Type B pancreatic cell (in vitro differentiated cells): ENCODE measurements at regions not wholly inside any gene's neighbourhood (a gene's known extent, or its start where the extent isn't known, plus 50 kb on each side); places are given as distances from the start of the nearest gene placed in this dataset.

Source experiments
- DNase-seq: peaks from one replicate; pipeline ENCODE4 v3.0.0; 2021; ENCODE audit warnings: mixed read lengths; ENCODE audit not compliant: unreplicated experiment; ENCODE audit errors: extremely low spot score
- H3K27ac Mint-ChIP-seq: 2 replicates; pipeline ENCODE4 v1.8.0; 2021; ENCODE audit warnings: mild to moderate bottlenecking, mixed read lengths
- H3K27me3 Mint-ChIP-seq: 2 replicates; pipeline ENCODE4 v1.8.0; 2021; ENCODE audit warnings: mixed read lengths
- H3K36me3 Mint-ChIP-seq: 2 replicates; pipeline ENCODE4 v1.8.0; 2021; ENCODE audit warnings: mixed read lengths
- H3K4me1 Mint-ChIP-seq: one replicate; pipeline ENCODE4 v1.8.0; 2021; ENCODE audit warnings: mixed read lengths; ENCODE audit not compliant: unreplicated experiment
- H3K4me3 Mint-ChIP-seq: 2 replicates; pipeline ENCODE4 v1.8.0; 2021; ENCODE audit warnings: mild to moderate bottlenecking, mixed read lengths
- H3K9me3 Mint-ChIP-seq: 2 replicates; pipeline ENCODE4 v1.8.0; 2021; ENCODE audit warnings: mixed read lengths
- TF ChIP-seq, protein P1 (sequence below): fragments of 200-600 bp; sonication (generic); conservative IDR thresholded peaks from 2 replicates; pipeline ENCODE4 v1.5.0; 2021; ENCODE audit warnings: antibody characterized with exemption, mild to moderate bottlenecking

DNA sequence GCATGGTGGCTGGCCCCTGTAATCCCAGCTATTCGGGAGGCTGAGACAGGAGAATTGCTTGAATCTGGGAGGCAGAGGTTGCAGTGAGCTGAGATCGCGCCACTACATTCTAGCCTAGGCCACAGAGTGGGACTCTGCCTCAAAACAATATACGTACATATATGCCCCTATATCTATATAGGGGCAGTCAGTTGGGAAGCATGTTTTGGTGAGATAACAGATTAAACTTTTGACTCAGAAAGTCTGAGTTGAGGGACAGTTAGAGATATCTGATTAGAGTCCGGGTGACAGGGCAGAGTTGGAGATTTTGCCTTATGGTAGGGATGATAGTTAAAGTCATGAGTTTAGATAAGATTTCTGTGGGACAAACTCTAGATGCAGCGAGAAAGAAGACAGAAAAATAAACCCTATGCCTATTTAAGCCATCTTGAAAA lies 71.8 kb upstream of the ALDH1A1 start:
- Mint-ChIP-seq H3K4me3 (no peak overlapping the region), H3K9me3 (peaks cover 6% of the 10 kb centered on the region), H3K27me3 (no peaks in the 10 kb centered on the region), H3K4me1 (peaks cover 6% of the 10 kb centered on the region), H3K27ac (no peak overlapping the region), H3K36me3 (no peaks in the 10 kb centered on the region)
- TF ChIP-seq, protein P1, sequence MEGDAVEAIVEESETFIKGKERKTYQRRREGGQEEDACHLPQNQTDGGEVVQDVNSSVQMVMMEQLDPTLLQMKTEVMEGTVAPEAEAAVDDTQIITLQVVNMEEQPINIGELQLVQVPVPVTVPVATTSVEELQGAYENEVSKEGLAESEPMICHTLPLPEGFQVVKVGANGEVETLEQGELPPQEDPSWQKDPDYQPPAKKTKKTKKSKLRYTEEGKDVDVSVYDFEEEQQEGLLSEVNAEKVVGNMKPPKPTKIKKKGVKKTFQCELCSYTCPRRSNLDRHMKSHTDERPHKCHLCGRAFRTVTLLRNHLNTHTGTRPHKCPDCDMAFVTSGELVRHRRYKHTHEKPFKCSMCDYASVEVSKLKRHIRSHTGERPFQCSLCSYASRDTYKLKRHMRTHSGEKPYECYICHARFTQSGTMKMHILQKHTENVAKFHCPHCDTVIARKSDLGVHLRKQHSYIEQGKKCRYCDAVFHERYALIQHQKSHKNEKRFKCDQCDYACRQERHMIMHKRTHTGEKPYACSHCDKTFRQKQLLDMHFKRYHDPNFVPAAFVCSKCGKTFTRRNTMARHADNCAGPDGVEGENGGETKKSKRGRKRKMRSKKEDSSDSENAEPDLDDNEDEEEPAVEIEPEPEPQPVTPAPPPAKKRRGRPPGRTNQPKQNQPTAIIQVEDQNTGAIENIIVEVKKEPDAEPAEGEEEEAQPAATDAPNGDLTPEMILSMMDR, result no peak
- DNase-seq, result no peak

DNA sequence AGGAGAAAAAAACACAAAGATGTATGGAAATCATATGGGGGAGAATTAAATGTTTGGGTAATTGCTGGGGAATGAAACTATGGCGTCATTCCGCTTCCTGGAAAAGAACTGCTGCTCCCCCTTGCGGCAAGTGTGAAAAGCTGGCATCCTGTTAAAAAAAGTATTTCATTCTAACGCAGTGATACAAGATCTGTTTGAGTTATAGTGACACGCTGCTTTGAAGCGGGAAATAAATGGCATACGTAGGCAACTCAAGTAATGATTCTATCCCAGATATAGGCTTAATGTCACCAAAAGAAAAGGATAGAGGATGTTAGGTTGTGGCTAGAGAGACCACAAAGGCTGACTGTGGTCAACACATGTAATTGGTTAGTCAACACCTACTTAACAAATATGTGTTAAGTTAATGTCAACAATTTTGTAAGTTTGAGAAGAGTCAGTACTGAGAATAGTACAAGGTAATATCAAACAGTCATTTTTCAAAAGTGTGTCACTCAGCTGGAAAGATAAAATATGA lies 70.2 kb upstream of the ALDH1A1 start:
- Mint-ChIP-seq H3K9me3 (peaks cover 6% of the 10 kb centered on the region), H3K4me1 (peaks cover 6% of the 10 kb centered on the region)

DNA sequence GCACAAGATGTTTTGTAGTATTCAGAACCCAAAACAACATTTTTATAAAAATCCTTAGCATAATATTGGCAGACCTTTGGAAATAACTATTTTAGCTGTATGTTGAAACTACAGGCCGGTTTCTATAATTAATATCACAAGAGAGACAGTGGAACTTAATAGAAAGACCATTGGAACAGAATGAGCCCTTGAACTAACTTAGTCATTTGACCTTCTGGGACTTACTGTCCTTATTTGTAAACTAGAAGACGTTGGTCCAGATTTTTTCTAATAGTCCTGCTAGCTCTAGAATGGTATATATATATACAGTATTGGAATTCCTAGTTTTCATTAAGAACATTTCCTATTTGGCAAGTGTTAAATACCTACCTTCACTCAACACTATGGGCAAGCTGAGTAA lies 69.5 kb upstream of the ALDH1A1 start:
- Mint-ChIP-seq H3K4me3 (no peak overlapping the region), H3K27ac (no peak overlapping the region), H3K36me3 (no peaks in the 10 kb centered on the region), H3K9me3 (peaks cover 6% of the 10 kb centered on the region), H3K4me1 (peaks cover 6% of the 10 kb centered on the region), H3K27me3 (no peaks in the 10 kb centered on the region)
- TF ChIP-seq, protein P1, result no peak
- no peak for DNase-seq

More for the DNA sequence above, 70.2 kb upstream of the ALDH1A1 start:
- no peaks in the 10 kb centered on the region for H3K27me3 Mint-ChIP-seq
- peak overlapping the region; percentile 75 for H3K27ac Mint-ChIP-seq
- H3K4me3 Mint-ChIP-seq, result peak overlapping the region; percentile 6
- TF ChIP-seq, protein P1, result peak; percentile 90
- no peaks in the 10 kb centered on the region for H3K36me3 Mint-ChIP-seq
- no peak for DNase-seq

DNA sequence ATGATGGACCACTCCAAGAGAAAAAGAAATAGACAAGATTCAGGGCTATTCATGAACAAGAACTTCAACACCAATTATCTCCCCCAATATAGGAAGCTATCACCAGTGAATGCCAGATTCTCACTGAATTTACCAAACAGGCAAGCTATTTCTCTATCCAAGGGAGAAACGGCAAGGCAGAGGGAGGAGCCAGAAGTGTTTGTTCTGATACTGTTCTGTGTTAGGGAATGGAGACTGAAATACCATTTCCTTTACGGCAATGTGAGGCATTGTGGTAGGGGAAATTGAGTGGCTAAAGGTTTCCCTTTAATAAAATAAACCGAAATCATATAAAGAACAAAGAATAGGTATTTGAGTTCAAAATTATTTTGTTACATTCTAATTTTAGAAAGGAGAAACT lies 68.0 kb upstream of the ALDH1A1 start:
- no peaks in the 10 kb centered on the region for H3K27me3 Mint-ChIP-seq
- TF ChIP-seq, protein P1, result no peak

DNA sequence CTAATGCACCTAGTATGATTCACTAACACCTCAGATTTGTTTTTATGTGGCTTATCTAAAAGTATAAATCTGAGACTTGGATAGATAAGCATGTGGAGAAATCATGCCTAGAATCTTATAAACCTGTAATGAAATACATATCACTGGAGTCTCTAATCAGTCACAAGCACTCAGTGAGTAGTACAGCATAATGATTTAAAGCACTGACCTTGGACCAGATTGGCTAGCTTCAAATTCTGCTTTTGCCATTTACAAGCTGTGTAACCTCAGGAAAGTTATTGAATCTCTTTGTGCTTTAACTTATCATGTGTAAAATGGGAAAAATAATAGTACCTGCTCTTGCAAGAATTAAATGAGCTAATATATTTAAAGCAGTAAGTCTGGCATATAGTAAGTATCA lies 61.2 kb upstream of the ALDH1A1 start:
- no peaks in the 10 kb centered on the region for H3K4me1 Mint-ChIP-seq
- H3K36me3 Mint-ChIP-seq, result no peaks in the 10 kb centered on the region
- no peak for DNase-seq
- no peak overlapping the region for H3K4me3 Mint-ChIP-seq
- TF ChIP-seq, protein P1, result no peak
- H3K9me3 Mint-ChIP-seq, result no peaks in the 10 kb centered on the region
- no peaks in the 10 kb centered on the region for H3K27me3 Mint-ChIP-seq
- H3K27ac Mint-ChIP-seq, result no peak overlapping the region

More for the DNA sequence above, 68.0 kb upstream of the ALDH1A1 start:
- no peak for DNase-seq
- H3K9me3 Mint-ChIP-seq, result peaks cover 6% of the 10 kb centered on the region
- H3K27ac Mint-ChIP-seq, result no peak overlapping the region
- peaks cover 6% of the 10 kb centered on the region for H3K4me1 Mint-ChIP-seq
- H3K36me3 Mint-ChIP-seq, result no peaks in the 10 kb centered on the region
- no peak overlapping the region for H3K4me3 Mint-ChIP-seq

DNA sequence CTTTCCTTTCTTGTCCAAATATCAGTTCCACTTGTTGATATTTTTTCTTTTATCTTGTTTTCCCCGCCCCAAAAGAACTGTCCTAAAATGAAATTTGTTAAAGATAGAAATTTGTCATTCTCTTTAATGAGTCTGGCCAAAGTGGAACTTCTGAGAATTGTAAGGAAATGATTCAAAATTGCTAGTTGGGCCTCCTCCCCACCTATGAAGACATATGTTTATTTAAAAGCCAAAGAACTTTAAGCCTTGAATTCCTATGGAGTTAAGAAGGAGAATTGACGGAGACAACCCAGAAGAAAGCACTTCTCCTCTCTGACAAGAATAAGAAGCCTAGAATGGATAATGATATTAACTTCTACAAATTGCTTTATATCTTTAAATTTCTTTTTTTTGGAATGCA lies 59.1 kb upstream of the ALDH1A1 start:
- Mint-ChIP-seq H3K4me3 (no peak overlapping the region), H3K27me3 (no peaks in the 10 kb centered on the region), H3K9me3 (no peaks in the 10 kb centered on the region), H3K4me1 (no peaks in the 10 kb centered on the region), H3K27ac (no peak overlapping the region), H3K36me3 (no peaks in the 10 kb centered on the region)
- TF ChIP-seq, protein P1, result no peak
- no peak for DNase-seq
